GM19438 (cell line): ENCODE measurements at regions not wholly inside any gene's neighbourhood (a gene's known extent, or its start where the extent isn't known, plus 50 kb on each side); places are given as distances from the start of the nearest gene placed in this dataset.
A peak's percentile ranks its signal among the peaks of the same experiment; 100 is the strongest.
"Not testable (repeated sequence)": the region's sequence is repeated elsewhere in the genome, so short reads cannot be mapped to it uniquely, and the experiment has no call there.

Experiments used
- ATAC-seq: cut with Tn5 transposase; IDR thresholded peaks from one replicate; pipeline ENCODE4 v1.9.1; 2021; ENCODE audit warnings: low read depth; ENCODE audit not compliant: unreplicated experiment

GRCh38 chr3:27661797-27662196 is 60.3 kb downstream of the EOMES start:
- ATAC-seq: no peak

- peak; percentile 92 for ATAC-seq
Observed at GRCh38 chr3:27659279-27660021, 62.7 kb downstream of the EOMES start.

GRCh38 chr3:27658741-27659140 is 63.4 kb downstream of the EOMES start:
- ATAC-seq: no peak

GRCh38 chr3:27657871-27658270 is 64.3 kb downstream of the EOMES start:
- no peak for ATAC-seq

GRCh38 chr3:27657404-27657803 is 64.7 kb downstream of the EOMES start:
- ATAC-seq: no peak

- ATAC-seq: no peak
Observed at GRCh38 chr3:27656790-27657189, 65.3 kb downstream of the EOMES start.

GRCh38 chr3:27655547-27655946 is 66.6 kb downstream of the EOMES start:
- no peak for ATAC-seq

GRCh38 chr3:27653803-27654558 is 68.1 kb downstream of the EOMES start:
- no peak for ATAC-seq

- ATAC-seq: no peak
Observed at GRCh38 chr3:27649277-27649676, 72.8 kb downstream of the EOMES start.

GRCh38 chr3:27646896-27647295 is 75.2 kb downstream of the EOMES start:
- ATAC-seq: no peak

- ATAC-seq: no peak
Observed at GRCh38 chr3:27644941-27645340, 77.2 kb downstream of the EOMES start.

GRCh38 chr3:27643355-27643754 is 78.8 kb downstream of the EOMES start:
- no peak for ATAC-seq

- ATAC-seq: no peak
Observed at GRCh38 chr3:27642796-27643195, 79.3 kb downstream of the EOMES start.

- ATAC-seq: no peak
Observed at GRCh38 chr3:27641888-27642601, 80.1 kb downstream of the EOMES start.

- ATAC-seq: no peak
Observed at GRCh38 chr3:27641271-27641800, 80.8 kb downstream of the EOMES start.

GRCh38 chr3:27639271-27639670 is 82.9 kb downstream of the EOMES start:
- no peak for ATAC-seq

GRCh38 chr3:27638594-27638993 is 83.5 kb downstream of the EOMES start:
- no peak for ATAC-seq

- no peak for ATAC-seq
Observed at GRCh38 chr3:27637346-27637995, 84.7 kb downstream of the EOMES start.

GRCh38 chr3:27635006-27635405 is 87.1 kb downstream of the EOMES start:
- ATAC-seq: not testable (repeated sequence)

- ATAC-seq: no peak
Observed at GRCh38 chr3:27633224-27633545, 88.9 kb downstream of the EOMES start.
